GM10266 (cell line): ENCODE measurements at regions not wholly inside any gene's neighbourhood (a gene's known extent, or its start where the extent isn't known, plus 50 kb on each side); places are given as distances from the start of the nearest gene placed in this dataset.

Experiments
- DNase-seq: peaks from one replicate; pipeline ENCODE4 v3.0.0; 2012; ENCODE audit errors: extremely low spot score
- CTCF ChIP-seq: IDR thresholded peaks from 2 replicates; pipeline ENCODE4 v1.5.1; 2012; ENCODE audit warnings: mild to moderate bottlenecking, low read depth; ENCODE audit not compliant: control insufficient read depth, insufficient read depth; ENCODE audit errors: missing control alignments

GRCh38 chr1:4562321-4562720, 92.1 kb upstream of the AJAP1 start:
- no peak for TF ChIP-seq CTCF
- no peak for DNase-seq

- no peak for TF ChIP-seq CTCF
- no peak for DNase-seq
Observed at GRCh38 chr1:4563586-4563985, 90.8 kb upstream of the AJAP1 start.

- no peak for DNase-seq
- no peak for TF ChIP-seq CTCF
Observed at GRCh38 chr1:4564051-4564450, 90.4 kb upstream of the AJAP1 start.

- TF ChIP-seq CTCF = no peak
Observed at GRCh38 chr1:4565166-4565565, 89.2 kb upstream of the AJAP1 start.

GRCh38 chr1:4565801-4566449, 88.5 kb upstream of the AJAP1 start:
- no peak for DNase-seq
- TF ChIP-seq CTCF = no peak

More at GRCh38 chr1:4565166-4565565, 89.2 kb upstream of the AJAP1 start:
- DNase-seq = no peak

GRCh38 chr1:4571263-4571662, 83.1 kb upstream of the AJAP1 start:
- DNase-seq = no peak
- no peak for TF ChIP-seq CTCF

- TF ChIP-seq CTCF = no peak
- DNase-seq = no peak
Observed at GRCh38 chr1:4573526-4573925, 80.9 kb upstream of the AJAP1 start.
